Stimulated activated naive CD8-positive, alpha-beta T cell treated with anti-CD3 and anti-CD28 coated beads, Interleukin-15, Interleukin-2, amounts not matched to agents 100 U/mL and 50 U/mL, for 24 hours (primary cell): ENCODE measurements at regions not wholly inside any gene's neighbourhood (a gene's known extent, or its start where the extent isn't known, plus 50 kb on each side); places are given as distances from the start of the nearest gene placed in this dataset.

ENCODE experiments used
- ATAC-seq: fragments of 150-1000 bp; cut with Tn5 transposase; one replicate; pipeline ENCODE4 v1.10.0; 2021
- DNase-seq: peaks from one replicate; pipeline ENCODE4 v3.0.0; 2021

- DNase-seq, result no peak
- ATAC-seq, result no peak
These were observed 103.3 kb upstream of the PRR23E start for GRCh38 chr3:127089486-127090145.

DNA sequence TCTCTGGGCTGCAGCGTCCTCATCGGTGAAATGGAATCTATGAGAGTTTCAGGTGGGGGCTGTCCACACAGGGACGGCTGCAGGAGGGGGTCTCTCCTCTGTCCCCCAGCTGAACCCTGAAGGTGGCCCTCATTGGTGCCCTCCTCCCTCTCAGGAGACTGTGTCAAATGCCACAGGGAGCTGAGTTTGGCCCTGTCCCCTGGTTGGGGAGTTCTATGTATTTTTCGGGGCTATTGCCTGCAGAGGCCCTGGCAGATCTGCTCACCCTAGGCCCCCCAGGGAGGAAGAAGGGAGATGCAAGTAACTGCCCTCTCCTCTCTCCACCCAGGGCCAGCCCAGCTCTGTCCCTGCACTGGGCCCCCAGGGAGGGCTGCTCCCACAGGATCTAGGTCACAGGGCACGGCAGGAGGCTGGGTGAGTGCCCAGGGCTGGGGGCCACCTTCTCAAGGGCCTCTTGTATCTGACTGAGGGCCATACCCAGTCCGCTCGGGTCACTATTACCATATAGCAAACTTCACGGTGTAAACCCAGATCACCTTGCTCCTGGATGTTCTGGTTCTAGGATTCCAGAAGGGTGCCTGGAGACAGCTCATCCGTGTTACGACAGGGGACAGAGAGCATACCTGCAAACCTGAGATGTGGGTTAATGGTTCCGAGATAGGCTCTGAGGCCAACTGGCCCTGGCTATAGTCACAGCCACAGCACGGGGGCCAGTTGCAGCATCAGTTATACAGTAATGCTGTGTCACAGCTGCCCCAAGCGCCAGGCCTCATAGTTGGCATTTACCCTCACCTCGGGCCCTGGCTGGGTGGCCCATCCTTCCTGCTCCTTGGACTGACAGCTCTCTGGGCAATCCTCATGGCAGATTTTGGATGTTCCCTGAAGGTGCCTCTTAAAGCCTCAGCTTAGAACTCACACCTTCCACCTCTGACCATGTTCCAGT, 102.4 kb upstream of the PRR23E start:
- DNase-seq (no peak), ATAC-seq (no peak)

DNA sequence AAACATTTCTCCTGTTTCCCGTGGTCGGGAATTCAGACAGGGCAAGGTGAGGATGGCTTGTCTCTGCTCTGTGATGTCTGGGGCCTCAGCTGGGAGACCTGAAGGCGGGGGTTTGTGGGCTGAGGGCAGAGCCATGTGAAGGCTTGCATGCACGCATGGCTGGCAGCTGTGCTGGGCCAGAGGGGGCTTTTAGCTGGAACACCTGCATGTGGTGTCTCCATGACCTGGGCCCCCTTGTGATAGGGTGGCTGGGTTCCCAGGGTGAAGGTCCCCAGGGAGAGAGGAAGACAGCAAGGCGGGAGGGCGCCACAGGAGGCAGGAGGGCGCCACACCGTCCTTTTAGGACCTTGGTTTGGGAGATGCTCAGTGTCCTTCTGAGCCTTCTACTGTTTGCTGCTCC, 101.6 kb upstream of the PRR23E start:
- DNase-seq (no peak), ATAC-seq (no peak)

DNA sequence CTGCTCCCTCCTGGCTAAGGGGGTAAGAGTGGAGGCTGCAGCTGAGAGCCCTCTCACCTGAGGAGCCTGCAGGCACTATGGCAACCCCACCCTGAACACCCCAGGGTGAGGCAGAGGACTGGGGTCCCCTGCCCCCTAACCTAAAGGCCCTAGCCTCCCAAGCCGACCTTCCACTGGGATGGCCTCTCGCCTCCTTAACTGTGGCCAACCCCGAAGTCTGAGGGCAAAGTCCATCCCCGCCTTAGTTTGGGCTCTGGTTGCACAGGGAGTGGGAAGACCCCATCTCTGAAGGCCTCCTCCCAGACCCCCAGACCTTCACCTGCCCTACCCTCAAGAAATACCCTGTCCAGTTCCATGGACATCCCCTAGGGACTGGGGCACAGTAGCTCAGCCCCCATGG, 100.6 kb upstream of the PRR23E start:
- no peak for ATAC-seq
- DNase-seq, result no peak

DNA sequence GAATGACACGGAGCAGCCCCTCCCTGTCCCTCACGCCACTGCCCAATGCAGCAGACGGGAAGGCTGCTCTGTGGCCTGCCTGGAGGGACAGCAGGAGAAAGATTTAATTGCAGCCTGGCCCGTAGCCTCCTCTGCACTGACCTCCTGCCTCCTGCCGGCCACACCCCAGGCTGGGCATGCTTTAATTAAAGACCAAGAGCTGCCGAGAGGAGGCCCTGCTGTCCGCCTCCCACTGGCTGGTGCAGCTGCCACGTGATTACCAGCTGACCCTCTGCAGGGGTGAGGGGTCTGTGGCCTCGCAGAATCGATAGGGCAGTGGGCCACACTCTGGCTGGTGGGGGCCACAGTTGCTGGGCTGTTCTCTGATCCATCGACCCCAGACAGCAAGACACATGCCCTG, 100.2 kb upstream of the PRR23E start:
- no peak for DNase-seq
- ATAC-seq, result no peak

- DNase-seq (no peak), ATAC-seq (no peak)
These were observed 99.6 kb upstream of the PRR23E start for GRCh38 chr3:127093312-127093711.

GRCh38 chr3:127095774-127096173, 97.2 kb upstream of the PRR23E start:
- ATAC-seq, result no peak
- DNase-seq, result no peak

- no peak for ATAC-seq
- no peak for DNase-seq
These were observed 96.5 kb upstream of the PRR23E start for GRCh38 chr3:127096256-127097071.

DNA sequence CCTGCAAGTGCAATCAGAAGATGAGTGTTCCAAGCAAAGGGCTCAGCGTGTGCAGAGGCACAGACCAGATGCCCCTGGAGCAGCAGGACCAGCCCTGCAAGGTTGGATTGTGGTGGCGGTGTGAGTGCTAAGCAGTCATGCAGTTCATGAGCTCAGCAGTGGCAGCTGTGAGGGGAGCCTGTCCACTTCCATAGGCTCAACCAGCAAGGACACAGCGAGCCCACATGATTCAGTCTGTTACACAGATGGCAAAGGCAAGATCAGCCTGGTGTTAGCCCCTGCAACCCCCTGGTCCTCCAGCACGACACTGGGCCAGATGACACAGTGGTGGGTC, 95.9 kb upstream of the PRR23E start:
- ATAC-seq (no peak), DNase-seq (no peak)

GRCh38 chr3:127097481-127097880, 95.5 kb upstream of the PRR23E start:
- ATAC-seq, result no peak

DNA sequence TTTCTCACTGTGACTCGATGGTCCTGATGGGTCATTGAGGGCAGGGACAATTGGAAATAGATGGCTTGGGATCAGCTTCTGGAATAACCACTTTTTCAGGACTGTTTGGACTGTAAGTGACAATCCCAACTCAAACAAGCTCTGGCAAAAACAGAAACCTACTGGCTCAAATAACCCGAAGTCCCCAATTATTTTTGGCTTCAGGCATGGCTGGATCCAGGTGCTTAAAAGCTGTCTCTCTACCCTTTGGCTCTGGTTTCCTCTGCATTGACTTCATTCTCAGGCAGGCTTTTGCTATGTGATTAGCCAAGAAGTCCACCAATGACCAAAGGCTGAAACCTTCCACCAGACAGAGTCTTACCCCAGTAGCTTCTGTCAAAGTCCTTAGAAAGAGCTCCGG, 92.9 kb upstream of the PRR23E start:
- ATAC-seq, result no peak

More at GRCh38 chr3:127097481-127097880, 95.5 kb upstream of the PRR23E start:
- no peak for DNase-seq

DNA sequence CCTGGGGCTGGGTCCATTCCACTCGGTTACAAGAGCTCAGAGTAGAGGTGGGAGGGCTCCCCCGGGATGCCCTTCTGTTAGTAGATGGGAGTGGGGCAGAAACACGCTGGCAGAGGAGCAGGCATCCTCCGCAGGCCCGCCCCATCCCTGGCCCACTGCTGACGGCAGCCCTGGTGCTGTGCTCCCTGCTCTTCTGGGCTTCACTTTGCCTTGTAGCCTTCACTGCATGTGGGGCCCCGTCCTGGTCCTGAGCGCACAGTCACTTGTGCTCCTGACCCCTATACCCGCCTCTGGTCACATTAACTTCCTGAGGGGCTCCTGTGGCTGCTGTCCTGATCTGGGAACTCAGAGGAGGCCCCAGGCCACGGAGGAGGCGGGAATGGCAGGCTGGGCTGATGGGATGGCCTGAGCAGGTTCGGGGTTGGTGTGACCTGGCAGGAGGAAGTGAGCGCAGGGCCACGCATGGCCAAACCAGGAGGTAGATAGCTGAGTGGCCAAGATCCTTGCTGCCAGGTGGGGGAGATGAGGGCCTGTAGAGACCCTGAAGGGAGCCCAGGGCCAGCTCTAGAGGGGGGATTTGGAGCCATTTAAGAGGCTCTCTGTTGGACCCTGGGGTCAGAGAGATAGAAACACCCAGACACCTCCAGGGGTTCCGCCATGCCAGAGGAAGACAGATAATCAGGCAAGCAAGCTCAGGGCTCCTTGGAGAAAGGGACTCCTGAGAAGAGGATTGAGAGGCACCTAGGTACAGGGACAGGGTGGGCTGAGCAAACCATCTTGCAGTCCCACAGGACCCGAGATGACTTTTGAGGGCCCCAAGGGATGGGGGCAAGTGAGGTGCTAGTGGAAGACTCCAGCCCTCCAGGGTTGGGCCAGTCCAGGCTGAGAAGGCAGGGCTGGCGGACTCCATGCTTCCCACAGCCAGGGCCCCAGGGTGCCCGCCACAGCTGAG, 92.2 kb upstream of the PRR23E start:
- ATAC-seq, result no peak
- no peak for DNase-seq

More for the DNA sequence above, 92.9 kb upstream of the PRR23E start:
- DNase-seq, result no peak

DNA sequence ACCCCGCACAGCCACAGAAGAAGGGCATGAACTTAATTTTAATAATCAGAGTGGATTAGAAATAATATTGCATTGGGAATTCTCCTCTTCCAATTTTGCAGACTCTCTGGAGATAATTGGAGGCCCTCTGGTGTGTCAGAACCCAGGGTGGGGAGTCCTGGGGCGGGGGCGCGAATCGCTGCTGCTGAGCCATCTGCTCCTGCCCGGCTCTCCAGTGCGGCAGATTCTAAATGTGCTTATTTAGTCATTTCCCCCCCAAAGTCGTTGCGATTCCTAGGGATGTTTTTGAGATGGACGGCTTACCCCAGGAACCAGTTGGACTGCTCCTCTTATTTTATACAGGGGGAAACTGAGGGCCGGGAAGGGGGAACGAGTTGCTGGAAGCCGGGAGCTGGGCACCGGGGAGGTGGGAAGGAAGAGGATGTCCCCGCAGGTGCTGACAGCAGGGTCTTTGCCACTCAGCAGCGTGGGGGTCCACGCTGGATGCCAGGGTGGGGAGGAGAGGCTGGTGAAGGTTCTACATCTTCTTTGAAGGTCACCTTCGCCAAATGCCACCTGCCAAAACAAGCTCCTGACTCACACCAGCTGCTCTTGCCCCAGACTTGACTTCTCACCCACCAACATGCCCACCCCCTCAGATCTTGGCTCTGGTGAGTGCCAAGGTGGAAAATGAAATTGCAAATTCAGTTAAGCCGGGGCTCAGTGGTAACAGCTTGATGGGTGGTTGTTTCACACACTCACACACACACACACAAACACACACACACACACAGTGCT, 91.3 kb upstream of the PRR23E start:
- no peak for DNase-seq
- ATAC-seq, result no peak

DNA sequence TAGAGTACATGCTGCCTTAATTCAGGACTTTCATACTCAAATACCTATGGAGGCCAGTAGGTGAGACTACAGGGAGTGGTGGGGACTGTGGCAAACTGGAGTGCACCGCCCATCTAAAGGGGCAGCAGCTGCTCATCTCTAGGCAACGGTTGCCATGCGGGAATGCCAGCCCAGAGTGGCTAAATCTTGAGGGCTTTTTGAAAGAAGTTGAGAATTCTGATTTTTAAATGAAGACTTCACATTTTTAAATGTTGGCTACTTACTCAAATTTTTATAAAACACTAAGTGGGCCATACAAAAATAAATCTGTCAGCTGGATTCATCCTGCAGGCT, 90.8 kb upstream of the PRR23E start:
- DNase-seq (no peak), ATAC-seq (no peak)

DNA sequence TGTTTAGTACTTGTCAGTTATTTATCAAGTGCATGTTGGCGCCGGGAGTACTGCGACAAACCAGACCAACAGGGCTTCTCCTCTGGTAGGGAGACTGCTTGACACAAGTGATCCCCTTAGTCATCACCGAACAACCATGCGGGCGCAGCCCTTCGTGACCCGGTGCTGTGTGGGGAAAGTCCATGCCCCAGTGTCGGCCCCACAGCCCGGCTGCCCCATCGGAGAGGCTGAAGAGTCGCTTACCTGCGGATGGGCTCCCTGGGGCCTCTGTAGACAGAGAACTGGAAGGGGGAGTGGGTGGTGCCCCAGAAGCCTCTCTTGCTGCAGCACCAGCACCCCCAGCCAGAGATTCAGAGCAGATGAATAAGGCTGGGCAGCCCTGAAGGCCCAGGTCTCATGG, 90.3 kb upstream of the PRR23E start:
- no peak for DNase-seq
- ATAC-seq, result no peak

DNA sequence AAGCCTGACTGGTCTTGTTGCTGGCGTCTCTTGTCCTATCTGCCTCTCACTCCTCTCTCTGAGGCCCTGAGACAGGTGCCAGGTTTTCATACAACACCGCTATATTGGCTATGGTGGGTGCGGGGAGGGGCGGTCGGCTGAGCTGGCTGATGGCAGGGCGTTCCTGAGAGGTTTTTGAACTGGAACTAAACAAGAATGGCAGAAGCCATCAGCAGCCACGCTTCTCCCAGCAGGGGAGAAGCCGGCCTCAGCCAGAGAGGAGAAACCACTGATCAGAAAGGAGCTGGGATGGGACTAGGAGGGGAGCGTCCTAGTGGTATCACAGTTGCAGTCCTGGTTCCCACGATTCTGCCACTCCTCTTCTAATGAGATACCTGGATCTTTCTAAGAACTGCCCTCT, 89.9 kb upstream of the PRR23E start:
- no peak for DNase-seq
- ATAC-seq, result no peak

DNA sequence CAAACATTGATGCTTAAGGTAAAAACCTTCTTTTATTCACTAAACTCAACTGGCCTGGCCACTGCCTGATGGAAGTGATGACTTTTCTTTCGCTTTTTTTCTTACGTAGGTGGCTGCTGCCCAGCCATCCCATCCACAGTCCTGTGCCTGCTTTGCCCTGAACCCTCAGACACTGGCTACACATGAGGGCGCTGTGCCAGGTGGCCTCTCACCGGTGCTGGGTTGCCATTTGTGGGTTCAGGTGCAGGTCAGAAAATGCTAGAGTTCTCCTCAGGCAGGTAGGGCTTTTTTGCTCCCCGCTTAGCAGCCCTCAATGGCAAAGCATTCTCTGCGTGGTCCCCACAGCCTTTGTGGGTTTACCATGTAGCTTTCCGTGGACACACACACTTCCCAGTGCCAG, 88.3 kb upstream of the PRR23E start:
- no peak for ATAC-seq

DNA sequence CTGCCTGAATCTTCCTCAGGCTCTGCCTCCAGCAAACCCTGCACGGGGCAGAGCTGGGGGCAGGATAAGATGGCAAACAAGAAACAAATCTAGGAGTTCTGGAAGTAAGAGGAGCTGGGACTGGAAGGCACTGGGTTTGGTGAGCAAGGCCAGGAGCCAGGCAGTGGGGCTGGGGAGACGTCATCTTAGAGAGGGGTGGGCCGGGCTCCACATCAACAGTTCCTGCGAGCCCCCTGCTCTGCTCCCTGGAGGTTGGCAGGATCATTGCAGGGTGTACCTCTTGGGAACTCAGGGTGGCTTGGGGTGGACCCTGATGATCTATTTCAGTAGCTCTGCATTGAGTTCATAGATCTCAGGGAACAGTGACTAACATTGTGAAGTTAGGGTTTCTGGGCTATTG, 87.3 kb upstream of the PRR23E start:
- ATAC-seq, result no peak
- DNase-seq, result no peak

More for the DNA sequence above, 88.3 kb upstream of the PRR23E start:
- DNase-seq, result no peak

GRCh38 chr3:127106053-127106452, 86.9 kb upstream of the PRR23E start:
- no peak for DNase-seq
- ATAC-seq, result no peak

DNA sequence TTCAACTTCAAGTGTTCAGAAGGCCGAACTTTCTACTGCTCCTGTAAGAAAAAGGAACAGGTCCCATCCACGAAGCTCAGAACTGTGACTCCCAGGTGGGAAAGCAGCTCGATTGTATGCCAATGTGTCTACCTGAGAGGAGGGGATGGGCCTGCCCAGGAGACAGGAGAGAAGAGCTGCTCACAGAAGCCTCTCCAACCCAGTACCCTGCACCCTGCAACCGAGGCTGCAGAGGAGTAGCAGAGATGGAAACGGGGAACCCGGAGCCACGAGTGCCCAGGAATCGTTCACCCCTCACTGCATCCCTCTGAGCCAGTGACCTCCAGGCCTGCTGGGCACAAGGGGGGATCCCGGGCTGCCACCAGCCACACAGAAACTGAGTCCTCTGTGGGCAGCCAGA, 86.5 kb upstream of the PRR23E start:
- no peak for DNase-seq
- ATAC-seq, result no peak

- no peak for ATAC-seq
- DNase-seq, result no peak
These were observed 85.9 kb upstream of the PRR23E start for GRCh38 chr3:127107002-127107401.
